CD4-positive, alpha-beta T cell treated with Interleukin-6 at 100 ng/mL for 8 hours (primary cell): ENCODE measurements at regions not wholly inside any gene's neighbourhood (a gene's known extent, or its start where the extent isn't known, plus 50 kb on each side); places are given as distances from the start of the nearest gene placed in this dataset.

ENCODE experiments used
- DNase-seq: peaks from one replicate; pipeline ENCODE4 v3.0.0-alpha.2; 2020; ENCODE audit warnings: mixed read lengths, low spot score

DNA sequence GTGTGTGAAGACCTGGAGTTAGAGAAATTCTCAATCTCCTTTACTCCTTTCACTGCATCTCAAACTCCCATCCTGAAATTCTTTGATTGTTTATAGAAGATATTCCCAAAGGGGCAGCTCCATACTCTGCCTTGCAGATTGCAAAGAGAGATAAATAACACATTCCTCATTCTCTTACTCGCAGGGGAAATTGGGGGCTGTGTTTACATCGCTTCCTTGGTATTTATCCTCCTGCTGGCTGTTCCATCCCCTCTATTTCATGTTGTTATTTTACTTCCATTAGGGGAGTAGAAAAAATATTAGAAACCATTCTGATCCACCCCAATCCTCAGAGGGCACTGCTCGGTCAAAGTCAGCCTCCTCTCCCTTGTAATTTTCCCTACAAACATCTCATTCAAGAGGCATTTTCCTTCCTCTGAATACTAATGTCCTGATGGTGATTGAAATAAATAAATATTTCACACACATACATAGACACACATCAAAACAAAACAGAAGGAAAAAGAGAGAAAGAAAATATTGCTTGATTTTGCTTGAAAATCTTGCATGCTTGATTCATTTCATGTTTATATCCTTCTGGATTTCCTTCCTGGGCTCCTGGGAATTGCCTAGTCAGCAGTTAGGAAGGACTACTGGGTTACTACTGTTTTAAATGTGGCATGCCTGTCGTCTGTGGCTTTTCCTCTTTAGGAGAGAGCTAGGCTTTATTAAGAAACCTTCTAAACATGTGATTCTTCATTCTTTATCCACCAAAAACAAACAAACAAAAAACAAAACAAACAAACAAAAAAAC, 420.1 kb upstream of the PAPPA start:
- DNase-seq: no peak

DNA sequence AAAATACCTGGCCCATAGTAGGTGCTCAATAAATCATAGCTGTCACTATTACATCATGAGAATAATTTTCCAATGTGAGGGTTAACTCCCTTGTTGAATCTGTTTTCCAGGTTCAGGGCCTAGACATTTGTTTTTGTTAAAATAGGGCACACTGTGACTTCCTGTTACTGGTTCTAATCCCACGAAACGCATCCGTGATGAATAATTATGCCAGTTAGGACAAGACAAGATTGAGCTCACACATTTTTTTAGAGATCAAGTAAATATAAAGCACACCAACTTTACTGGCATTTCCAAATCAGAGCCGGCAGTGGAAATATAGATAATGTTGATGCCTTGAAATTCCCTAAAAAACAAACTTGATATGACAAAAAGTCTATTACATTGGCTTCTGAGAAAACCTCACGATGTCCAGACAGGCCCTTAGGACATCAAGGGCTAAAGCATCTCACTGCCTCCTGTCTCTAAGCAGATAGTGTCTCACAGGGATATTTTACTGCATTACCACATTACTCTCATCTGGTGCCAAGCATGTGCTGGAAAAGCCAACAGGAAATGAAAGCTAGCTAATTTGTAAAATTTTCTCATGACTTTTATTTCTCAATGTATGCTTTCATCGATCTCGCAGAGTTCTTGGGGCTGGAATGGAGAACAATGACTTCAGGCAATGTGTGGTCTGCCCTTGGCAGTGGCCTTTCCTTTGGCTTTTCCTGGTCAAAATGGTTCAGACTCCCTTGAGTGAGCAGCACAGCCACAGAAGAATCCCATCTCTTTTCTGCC, 414.3 kb upstream of the PAPPA start:
- no peak for DNase-seq

DNA sequence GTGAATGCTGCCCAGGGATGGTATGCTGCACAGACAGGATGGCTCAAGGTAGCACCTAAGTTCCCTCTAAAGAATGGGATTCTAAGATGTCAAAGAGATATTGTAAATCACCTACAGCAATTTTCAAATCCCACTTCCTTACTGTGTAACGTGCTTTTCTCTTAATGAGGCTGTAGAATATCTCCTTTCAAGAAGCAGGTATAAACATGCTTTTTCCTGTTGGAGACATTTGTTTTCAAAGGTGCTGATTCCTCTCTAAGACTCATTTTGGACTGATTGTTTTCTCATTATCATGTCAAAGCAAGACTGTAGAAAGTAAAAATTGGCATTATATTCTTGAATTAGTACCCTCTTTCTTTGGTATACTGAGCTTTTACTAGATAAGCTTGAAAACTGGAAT, 412.6 kb upstream of the PAPPA start:
- DNase-seq: no peak

GRCh38 chr9:115743709-115744605, 409.6 kb upstream of the PAPPA start:
- no peak for DNase-seq

DNA sequence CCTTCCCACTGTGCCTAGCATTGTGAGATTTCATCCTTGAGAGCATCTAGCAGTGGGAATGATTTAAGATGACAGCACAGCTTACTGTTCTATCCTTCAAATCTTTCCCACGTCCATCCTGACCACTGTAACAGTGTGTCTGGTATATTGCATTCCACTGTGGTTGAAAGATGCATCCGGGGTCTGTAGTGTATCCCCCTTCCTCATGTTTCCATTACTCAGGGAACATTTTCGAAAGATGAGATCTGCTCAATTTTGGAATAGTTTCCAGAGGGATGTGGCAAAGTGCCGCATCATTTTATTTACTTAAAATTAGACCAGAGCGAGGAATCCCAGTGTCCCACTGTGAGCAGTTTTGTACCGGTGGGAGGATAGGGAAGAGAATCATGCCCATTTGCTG, 407.1 kb upstream of the PAPPA start:
- DNase-seq: no peak

DNA sequence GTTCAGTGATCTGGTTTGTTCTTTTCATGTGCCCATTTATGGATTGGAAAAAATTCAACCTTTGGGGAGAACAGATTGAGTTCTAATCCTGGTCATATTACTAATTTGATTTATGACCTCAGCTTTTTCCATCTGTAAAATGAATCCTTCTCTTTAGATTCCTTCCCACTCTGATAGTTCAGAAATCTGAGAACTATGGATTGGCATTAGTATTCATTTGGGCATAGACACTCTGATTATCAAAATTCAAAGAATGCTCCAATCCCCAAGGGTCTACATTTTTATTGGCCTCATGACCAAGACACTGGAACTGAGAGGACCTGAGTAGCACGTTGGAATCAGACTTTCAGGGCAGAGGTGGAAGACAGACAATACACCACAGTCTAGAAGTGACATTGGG, 405.9 kb upstream of the PAPPA start:
- no peak for DNase-seq

DNA sequence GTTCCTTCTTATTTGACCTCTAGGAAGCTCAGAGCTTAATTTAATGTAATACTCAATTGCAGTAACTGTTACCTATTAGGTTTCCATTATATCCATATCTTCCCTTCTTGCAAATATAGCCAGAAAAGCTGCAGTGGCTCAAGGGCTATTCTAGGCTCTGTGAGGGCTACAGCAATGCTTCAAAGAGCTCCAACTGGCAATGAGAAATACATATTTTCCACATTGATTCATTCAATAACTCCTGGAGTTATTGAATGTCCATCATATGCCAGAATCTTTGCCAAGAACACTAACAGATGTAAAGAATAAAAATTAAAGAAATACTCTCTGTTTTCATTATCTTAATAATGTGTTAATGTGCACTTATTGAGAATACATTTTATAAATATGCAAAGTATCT, 396.9 kb upstream of the PAPPA start:
- DNase-seq: no peak

GRCh38 chr9:115757461-115757860, 396.1 kb upstream of the PAPPA start:
- no peak for DNase-seq

DNA sequence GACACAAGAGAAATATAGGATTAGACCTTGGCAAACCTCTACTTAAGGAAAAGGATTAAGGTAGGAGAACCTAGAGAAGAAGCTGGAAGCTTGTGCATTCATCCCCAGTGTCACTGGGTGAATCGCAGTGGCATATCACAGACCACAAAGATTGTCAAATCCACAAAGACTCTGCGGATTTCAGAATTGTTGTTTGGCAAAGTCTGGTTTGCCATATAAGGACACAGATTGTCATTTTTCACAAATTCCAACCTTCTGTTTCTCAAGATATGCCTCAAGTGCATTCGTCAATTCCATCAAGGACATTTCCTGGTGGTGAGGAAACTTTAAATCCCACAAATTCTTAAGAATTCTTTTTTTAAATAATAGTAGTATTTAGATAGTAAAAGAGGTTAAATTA, 395.1 kb upstream of the PAPPA start:
- no peak for DNase-seq

GRCh38 chr9:115759426-115759825, 394.2 kb upstream of the PAPPA start:
- DNase-seq: no peak

- DNase-seq: no peak
Observed at GRCh38 chr9:115764645-115765044, 388.9 kb upstream of the PAPPA start.

DNA sequence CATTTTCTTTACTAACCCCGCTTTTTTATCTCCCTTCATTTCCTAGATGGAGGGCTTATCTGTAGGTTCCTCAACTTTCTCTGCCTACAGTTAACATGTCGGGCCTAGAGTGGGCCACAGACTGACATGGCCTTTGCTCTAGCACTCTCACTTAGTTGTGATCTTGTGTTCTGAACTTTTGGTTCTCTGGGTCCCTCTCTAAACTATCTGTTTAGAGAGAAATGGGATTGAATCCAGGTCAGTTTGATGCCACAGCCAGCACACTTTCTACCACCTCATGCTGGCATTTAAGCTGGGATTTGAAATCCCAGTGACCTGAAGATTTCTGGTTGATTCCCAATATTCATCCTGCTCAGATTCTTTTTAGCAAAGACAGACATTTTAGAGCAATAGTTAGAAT, 388.5 kb upstream of the PAPPA start:
- no peak for DNase-seq

DNA sequence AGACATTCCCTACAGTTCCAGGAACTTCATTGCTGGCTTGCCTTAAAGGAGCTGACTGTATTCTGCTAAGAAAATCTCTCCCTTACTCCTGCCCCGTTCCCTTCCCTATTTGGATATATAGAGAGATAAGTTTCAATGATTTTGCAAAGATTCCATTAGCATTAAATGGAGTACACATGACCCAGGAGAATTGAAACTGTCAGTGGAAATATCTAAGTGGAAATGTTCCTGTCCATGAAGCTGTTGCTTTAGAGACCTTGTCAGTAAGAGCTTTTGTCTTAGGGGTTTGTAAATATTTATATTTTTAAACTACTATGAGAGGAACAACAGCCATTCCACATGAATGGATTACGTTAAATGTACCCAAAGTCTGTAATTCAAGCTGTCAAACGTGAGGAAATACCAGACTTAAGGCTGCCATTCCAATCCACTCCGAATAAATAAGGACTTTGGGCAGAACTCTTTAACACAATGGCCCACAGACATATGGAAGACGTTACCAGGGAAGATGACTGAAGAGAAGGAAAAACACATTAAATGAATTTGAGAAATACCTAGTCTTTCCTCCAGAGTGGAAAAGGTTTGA, 387.1 kb upstream of the PAPPA start:
- DNase-seq: no peak

- no peak for DNase-seq
Observed at GRCh38 chr9:115770521-115770920, 383.1 kb upstream of the PAPPA start.

DNA sequence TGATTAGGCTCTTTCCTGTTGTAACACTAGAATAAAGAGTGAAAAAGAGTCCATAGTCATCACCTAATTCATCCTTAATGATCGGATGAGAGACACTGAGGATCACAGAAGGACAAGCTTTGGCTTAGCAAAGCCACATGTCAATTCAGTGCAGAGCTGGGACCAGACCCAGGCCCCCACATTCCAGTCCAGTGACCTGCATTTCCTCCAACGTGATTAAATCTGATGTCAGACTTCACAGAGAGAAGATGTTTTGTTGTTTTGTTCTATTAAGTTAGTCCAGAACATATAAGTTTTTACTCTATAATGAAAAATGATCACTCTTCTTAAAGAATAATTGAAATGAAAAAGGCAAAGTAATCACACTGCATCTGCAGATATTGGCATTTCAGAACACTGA, 377.9 kb upstream of the PAPPA start:
- DNase-seq: no peak

DNA sequence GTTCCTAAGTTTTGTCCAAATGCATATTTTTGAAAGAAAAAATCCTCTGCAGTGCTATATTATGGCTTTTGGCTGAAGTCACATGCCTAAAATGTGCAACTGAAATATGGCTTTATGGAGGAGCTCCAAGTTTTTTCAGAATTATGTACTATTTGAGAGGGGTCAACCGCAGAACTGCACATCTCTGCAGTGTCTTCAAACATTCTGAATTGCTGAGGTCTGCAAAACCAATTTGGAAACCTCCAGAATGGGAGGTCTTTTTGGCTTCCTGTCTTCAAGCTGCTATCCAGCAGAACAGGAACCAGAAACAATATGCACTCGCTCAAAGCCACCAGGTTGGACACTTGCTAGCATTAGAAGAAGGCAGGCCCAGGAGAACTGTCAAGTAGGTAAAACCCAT, 376.0 kb upstream of the PAPPA start:
- no peak for DNase-seq

DNA sequence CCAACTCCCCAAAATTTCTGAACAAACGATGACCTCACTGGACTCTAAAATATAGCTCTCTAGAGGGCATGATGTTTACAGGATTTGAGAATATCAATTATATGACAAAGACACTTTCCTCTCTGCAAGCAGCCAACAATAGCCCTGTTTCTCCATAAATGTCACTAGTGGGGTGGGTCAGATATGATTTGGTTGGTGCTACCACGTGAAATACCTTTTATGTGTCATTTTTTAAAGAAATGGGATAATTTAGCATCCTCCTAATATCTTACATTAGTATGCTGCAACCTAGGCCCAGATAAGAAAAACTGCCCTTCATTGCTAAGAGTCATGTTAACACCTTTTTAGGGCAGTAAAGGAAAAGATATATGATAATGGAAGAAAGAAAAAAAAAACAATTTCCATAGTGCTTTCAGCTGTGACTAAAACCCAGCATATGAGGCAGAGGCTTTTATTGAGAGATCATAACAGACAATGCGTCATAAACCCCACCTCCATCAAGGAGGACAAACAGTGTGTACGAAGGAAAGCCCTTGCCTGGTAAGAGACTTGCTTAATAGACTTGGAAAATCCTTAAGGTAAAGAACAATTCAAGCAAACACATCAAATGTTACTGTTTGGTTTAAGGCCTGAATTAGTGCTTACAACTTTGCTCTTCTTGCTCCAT, 372.4 kb upstream of the PAPPA start:
- no peak for DNase-seq

DNA sequence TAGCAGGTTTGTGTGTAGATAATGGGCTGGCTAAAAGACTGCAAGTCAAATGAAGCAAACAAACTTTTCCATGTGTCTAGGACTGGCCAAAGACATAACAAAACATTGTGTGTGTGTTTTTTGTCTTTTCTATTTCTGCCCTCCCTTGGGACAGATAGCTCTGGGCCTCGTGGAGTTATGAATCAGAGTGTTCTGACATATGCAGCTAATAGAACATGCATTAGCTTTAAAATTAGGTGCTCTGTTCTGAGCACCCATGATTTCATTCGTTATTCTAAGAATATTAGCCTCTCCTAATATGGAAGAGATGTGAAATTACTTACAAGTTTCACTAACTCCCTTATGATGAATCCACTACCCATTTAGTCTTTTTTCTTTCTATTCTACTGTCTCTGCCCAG, 367.3 kb upstream of the PAPPA start:
- DNase-seq: no peak

- DNase-seq: no peak
Observed at GRCh38 chr9:115790520-115790919, 363.1 kb upstream of the PAPPA start.

- no peak for DNase-seq
Observed at GRCh38 chr9:115794921-115795475, 358.6 kb upstream of the PAPPA start.

DNA sequence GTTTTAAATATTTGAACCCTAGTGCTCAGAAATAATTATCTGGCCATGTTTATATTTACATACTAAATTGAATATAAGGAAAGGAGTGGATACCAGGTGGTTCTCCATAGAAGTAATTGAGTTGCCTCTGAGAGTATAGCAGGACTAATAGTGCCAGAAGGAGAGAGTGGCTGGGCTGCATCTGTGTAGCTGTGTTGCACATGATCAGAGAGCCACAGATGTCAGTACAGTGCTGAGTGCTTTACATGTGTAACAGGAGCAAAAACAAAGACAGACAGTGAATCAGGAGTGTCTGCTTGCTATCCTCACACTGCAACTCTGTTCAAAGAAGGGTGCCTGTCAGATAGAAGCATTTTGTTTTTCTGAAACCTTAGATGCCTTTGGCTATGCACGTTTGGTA, 353.9 kb upstream of the PAPPA start:
- no peak for DNase-seq
